ENCODE measurements at regions not wholly inside any gene's neighbourhood (a gene's known extent, or its start where the extent isn't known, plus 50 kb on each side); places are given as distances from the start of the nearest gene placed in this dataset.

- no peaks in the 10 kb centered on the region for H3K27me3 ChIP-seq
- H3K4me1 ChIP-seq (ENCODE audit: low read depth) = no peaks in the 10 kb centered on the region
- H3K27ac ChIP-seq = no peak overlapping the region
- DNase-seq (ENCODE audit: low read depth in 1 of 2, low spot score in 1 of 2) = no peak
- no peak overlapping the region for H3K4me3 ChIP-seq
- no peaks in the 10 kb centered on the region for H3K9me3 ChIP-seq (ENCODE audit: low read depth)
- TF ChIP-seq CTCF (IDR thresholded peaks at IDR 0.05; ENCODE audit: low read depth, low read length) = no peak
- H3K36me3 ChIP-seq = no peaks in the 10 kb centered on the region
Measured at GRCh38 chr1:244246334-244246733, 195.3 kb downstream of the ZBTB18 start.

DNA sequence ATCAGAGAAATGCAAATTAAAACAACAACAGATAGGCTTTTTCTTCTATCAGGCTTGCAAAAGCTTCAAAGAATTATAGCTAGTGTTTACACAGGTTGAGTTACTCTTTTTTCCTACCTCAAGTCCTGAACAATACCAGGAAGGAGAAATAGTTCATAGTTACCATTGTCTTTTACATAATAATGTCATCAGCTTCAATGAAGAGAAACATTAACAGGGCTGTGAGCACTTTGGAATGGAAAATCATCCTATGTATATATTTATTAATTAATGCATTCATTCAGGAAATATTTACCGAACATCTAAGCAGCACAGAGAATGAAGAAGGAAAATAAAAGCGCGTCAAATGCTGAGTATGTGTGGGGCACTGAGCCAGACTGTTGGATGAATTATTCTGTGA, 197.3 kb downstream of the ZBTB18 start:
- H3K36me3 ChIP-seq = no peaks in the 10 kb centered on the region
- no peaks in the 10 kb centered on the region for H3K9me3 ChIP-seq (ENCODE audit: low read depth)
- H3K27ac ChIP-seq = no peak overlapping the region
- no peak overlapping the region for H3K4me3 ChIP-seq
- no peaks in the 10 kb centered on the region for H3K27me3 ChIP-seq
- no peak for DNase-seq (ENCODE audit: low read depth in 1 of 2, low spot score in 1 of 2)
- no peaks in the 10 kb centered on the region for H3K4me1 ChIP-seq (ENCODE audit: low read depth)
- no peak for TF ChIP-seq CTCF (IDR thresholded peaks at IDR 0.05; ENCODE audit: low read depth, low read length)

- Histone ChIP-seq H3K27ac (no peak overlapping the region), H3K36me3 (no peaks in the 10 kb centered on the region), H3K27me3 (no peaks in the 10 kb centered on the region), H3K4me1 (ENCODE audit: low read depth) (no peaks in the 10 kb centered on the region), H3K9me3 (ENCODE audit: low read depth) (no peaks in the 10 kb centered on the region), H3K4me3 (no peak overlapping the region)
- no peak for TF ChIP-seq CTCF (IDR thresholded peaks at IDR 0.05; ENCODE audit: low read depth, low read length)
- no peak for DNase-seq (ENCODE audit: low read depth in 1 of 2, low spot score in 1 of 2)
Measured at GRCh38 chr1:244252211-244252610, 199.5 kb downstream of the ADSS2 start.

DNA sequence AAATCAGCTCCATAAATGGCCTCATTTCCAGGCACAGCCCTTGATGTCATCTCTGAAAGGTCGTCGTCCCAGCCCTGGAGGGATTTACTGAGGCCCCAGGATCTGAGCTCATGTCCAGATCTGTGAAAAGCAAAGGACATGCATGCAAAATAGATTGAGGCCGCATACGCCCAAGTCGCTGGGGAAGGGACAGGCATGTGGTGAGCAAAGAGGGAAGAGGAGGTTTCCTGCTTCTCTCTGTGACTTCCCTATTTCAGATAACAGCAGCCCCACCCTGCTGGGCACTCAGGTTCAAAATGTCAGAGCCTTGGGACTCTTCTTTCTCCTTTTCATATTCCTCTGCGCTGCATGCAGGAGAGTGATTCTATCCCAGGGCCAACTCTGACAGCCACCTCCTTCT, 197.2 kb downstream of the ADSS2 start:
- no peak for TF ChIP-seq CTCF (IDR thresholded peaks at IDR 0.05; ENCODE audit: low read depth, low read length)
- Histone ChIP-seq H3K4me1 (ENCODE audit: low read depth) (no peaks in the 10 kb centered on the region), H3K9me3 (ENCODE audit: low read depth) (no peaks in the 10 kb centered on the region), H3K36me3 (no peaks in the 10 kb centered on the region), H3K27me3 (no peaks in the 10 kb centered on the region), H3K4me3 (no peak overlapping the region), H3K27ac (no peak overlapping the region)
- DNase-seq (ENCODE audit: low read depth in 1 of 2, low spot score in 1 of 2) = no peak

GRCh38 chr1:244255426-244255965, 196.2 kb downstream of the ADSS2 start:
- Histone ChIP-seq H3K4me1 (ENCODE audit: low read depth) (no peaks in the 10 kb centered on the region), H3K9me3 (ENCODE audit: low read depth) (no peaks in the 10 kb centered on the region), H3K27me3 (no peaks in the 10 kb centered on the region), H3K36me3 (no peaks in the 10 kb centered on the region), H3K4me3 (no peak overlapping the region), H3K27ac (no peak overlapping the region)
- DNase-seq (ENCODE audit: low read depth in 1 of 2, low spot score in 1 of 2) = no peak
- TF ChIP-seq CTCF (IDR thresholded peaks at IDR 0.05; ENCODE audit: low read depth, low read length) = no peak
